Activated CD4-positive, alpha-beta T cell treated with anti-CD3 and anti-CD28 coated beads, Interleukin-2, amount 50 U/mL, for 1 hour (primary cell): ENCODE measurements at regions not wholly inside any gene's neighbourhood (a gene's known extent, or its start where the extent isn't known, plus 50 kb on each side); places are given as distances from the start of the nearest gene placed in this dataset.

ENCODE experiments used
- DNase-seq: peaks from one replicate; pipeline ENCODE4 v3.0.0-alpha.2; 2020

DNA sequence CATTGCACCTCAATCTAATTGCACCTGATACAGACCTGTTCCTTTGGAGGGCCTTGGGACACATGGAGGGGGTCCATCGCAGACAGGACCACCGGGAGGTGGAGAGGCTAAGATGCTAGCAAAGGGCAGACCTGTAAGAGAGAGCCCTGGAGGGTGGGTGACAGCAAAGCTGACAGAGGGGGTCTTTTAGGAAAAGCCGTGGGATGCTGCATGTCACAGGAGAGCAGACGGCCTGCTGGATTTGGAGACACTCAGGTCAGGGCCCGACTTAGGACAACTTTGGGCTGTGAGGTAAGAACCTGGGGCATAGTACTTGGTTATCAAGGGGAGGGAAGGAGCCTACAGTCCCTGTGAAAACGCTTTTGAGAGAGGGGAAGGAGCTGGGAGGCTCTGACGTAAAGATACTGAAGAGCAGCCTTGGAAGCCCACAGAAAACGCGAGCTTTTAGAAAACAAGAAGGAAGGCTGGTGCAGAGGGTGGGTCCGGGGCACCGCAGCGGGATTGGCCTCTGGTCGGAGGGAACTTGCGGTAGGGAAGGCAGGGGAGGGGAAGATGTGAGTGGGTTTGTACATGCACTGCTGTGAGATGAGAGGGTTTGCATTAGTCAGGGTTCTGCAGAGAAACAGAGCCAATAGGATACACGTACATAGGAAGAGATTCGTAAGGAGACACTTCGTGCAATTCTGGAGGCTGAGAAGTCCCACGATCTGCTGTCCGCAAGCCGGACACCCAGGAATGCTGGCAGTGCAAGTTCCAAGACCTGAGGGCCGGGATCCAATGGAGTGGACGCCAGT is 868.5 kb downstream of the TBC1D22A start:
- no peak for DNase-seq

DNA sequence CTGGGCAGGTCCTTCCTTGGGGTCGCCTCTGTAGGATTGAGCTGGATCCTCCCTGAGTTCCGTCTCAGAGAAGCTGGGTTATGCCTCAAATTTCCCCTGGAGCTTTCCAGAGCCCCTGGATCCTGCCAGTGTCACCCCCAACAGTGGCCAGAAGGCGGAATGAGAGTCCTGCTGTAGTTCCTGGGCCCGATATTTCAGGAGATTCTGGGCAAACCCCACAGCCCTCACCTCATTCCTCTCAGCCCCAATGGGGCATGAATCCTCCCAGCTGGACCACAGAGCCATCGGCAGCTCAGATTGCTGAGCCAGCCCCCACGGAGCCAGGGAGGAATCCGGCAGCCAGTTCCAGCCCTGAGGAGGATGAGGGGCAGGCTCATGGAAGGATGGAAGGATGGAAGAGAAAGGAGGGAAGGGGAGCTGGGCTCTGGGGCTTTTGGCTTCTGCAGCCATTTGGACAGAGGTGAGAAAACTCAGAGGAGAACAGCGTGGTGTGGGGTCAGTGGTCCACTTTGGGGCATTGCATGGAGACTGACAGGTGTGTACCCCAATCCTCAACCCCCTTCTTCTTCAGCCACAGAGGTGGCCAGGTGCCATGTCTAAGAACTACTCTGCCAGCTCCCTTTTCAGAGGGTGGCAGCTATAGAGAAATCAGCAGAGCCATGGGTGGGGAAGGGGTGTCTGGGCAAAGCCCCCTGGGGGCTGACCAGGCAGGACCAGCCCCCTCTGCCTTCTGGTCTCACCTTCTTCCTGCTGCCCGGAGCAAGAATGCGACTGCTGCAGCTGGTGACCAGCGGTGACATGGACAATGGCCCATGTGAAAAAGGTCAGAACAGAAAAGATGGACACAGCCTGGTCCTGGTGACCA is 867.6 kb downstream of the TBC1D22A start:
- no peak for DNase-seq

DNA sequence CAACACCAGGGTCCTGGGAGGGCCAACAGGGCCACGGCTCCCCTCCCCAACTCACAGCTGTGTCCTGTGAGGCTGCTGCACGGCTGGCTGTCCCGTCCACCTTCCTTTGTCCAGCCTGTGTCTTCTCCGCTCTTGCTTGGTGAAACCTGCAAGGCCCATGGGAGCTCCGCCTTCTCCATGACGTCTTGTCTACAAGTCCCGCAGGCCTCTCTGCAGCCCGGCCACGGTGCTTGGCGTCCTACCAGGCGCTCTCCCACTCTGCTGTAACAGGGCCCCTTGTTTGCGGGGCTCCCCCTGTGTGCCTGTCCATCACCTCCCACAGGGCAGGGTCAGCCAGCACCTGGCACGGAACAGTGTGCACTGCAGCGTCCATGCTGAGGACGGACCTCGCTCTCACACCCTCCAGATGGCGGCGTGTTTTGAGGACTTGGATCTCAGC is 866.8 kb downstream of the TBC1D22A start:
- DNase-seq, result no peak

DNA sequence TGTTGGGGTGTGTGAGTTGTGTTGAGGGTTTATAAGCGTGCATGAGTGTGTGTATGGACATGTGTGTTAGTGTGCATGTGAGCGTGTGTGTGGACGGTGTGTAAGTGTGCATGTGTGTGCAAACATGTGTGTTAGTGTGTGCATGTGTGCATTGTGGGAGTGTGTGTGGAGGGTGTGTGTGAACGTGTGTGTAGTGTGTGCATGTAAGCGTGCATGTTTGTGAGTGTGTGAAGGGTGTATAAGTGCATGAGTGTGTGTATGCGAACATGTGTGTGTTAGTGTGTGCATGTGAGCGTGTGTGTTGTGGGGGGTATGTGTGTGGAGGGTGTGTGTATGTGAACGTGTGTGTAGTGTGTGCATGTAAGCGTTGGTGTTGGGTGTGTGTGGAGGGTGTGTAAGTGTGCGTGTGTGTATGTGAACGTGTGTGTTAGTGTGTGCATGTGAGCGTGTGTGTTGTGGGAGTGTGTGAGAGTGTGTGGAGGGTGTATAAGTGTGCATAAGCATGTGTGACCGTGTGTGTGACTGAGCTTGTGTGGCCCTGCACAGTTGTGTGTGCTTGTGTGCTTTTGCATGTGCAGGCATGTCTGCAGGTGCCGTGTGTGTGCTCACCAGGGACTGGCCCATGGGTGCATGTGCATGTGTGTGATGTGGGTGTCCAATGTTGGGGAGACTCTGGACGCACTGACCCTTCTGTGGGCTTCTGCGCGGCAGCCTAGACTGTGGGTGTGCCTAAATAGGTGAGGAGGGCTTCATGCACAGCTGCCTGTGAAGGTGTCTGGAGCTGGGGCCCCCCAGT is 866.2 kb downstream of the TBC1D22A start:
- DNase-seq, result no peak

DNA sequence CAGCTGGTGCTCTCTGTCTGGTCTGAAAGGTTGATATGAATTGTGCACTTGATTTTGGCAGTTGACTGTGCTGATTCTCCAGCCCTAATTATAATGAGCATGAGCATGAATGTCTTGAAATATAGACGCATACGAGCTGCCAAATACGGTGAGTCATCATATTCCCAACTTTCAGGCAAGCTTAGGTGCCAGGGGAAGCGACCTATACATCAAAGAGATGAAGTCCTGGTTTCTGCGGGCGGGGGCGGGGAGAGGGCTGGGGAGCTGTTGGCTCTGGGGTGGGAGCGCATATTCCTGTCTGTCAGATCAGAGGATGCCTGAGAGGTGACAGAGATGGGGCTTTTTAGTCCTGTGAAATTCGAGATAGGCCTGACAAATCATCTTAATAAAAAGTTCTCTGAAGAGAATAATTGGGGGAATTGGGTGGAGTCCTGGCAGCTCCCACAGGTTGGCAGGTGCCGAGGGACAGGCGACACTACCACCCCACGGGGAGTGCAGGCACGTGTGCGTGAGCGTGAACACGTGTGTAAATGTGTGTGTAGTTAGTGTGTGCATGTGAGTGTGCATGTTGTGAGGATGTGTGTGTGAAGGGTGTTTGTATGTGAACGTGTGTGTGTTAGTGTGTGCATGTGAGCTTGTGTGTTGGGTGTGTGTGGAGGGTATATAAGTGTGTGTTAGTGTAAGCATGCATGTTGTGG is 865.3 kb downstream of the TBC1D22A start:
- no peak for DNase-seq

DNA sequence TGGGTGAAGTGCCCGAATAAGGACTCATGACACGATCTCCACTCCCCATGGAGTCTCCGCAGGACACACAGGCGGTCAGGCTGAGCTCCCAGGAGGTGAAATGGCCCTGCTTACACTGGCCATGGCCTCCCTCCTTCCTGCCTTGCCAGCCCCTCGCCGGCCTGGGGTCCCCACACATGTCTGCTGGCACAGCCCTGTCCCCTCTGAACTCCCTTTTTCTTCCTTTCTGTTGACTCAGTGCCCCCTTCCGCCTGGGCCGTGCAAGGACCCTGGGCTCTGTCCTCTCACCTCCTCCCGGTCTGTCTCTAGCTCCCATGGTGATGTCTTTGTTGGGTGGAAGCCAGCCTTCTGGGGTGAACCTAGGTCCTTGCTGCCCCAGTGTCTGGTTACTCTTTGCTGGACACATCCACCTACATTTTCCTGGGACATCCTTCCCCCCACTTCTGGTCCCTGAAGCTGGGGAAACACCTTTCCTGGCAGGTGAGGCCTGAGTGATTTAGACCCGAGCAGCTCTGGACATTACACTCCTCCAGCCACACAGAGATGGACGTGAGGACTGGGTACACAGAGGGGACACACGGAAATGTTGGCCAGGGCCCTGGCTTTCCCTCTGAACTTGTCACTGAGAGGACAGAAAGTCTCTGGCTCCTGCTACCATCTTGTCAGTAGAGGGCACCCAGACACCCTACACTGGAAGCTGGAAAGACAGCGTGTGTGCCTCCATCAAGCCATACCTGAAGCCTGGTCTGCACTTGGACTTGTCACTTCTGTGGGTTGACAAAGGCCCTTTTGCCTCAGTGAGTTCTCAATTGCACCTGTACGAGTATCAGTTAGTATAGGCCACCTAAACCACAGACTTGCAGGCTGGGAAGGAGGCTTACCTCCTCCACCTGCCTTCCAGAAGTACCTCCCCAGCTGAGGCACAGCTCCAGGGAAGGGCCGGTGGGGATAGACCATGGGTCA is 864.3 kb downstream of the TBC1D22A start:
- DNase-seq, result no peak

DNA sequence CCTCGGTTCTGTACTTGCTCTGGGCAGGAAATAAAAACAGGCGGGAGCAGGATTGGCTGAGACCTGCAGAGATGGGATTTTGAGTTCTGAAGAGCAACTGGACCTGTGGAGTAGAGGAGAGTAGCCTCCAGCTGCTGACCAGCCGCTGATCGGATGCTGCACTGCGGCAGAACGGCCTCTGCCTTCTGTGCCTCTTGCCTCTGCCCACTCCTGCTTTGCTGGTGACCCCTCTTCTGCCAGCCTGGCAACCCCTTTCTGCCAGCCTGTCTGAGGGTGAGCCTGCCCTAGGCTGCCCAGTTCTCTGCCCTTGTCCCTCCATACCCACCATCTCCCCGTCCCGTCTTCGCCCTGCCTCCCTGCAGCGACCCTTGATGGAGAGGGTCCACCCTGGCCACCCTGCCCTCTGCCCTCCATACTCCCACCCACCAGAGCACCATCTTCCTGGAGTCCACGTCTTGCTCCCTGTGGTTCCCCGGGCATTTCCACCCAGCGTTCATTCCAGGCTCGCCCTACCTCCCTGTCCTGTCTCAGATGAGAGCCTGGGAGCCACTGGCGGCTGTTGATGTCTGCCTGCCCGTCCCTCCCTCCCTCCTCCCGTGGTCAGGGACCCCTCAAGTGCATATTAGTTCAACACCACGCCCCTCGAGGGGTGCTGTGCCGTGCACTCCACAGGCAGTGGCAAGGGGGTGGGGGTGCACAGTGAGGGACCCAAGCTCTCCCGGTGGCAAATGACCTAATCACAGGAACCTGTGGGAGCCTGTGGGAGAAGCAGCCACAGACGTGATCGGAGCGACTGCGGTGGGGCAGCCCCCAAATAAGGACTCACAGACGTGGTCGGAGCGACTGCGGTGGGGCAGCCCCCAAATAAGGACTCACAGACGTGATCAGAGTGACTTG is 863.3 kb downstream of the TBC1D22A start:
- no peak for DNase-seq

DNA sequence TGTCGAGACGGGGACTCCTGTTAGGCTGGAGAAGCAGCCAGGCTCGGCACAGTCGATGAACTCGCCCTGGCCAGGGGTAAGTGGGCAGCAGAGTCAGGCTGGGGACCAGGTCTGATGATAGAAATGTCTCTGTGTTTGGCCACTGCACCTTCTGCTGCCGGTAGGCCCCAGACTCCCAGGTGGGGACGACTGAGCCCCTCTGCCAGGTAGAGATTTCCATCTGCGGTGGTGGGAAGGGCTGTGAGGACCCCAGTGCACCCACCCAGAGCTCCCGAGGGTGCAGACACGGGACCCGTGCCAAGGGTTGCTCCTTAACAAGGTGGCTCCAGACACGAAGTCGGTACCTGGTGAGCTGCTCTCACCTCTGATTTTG is 862.5 kb downstream of the TBC1D22A start:
- DNase-seq, result no peak

DNA sequence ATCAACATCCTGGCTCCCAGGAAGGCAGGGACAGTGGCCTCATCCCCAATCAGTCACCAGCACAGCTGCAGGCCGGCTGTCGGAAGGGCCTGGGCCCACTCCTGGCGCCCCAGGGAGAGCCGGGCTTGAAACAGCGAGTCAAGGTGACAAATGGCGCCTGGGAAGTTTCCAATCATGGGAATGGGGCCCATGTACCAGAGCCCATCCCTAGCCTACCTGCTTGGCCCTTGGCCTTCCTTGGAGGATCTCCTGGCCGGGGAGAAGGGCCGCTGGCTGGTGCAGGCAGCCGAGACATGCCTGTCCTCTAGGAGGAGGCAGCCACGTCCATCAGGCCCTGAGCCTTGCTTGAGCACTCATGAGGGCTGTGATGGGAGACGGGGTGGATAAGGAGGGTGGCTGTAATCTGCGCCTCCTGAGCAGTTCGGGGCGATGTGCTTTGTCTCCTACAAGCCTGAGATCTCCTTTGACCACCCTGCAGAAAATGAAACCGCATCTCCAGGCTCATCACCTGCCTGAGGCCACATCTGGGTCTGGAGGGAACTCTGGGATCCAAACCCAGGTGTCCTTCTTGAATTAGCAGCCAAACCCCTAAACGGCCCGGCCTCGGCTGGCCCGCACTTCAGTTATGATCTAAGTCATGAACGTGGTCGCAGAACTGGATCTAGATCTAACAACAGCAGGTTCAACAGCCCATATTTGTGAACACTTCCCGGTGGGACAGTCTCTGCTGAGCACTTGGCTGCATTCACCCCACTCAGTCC is 862.0 kb downstream of the TBC1D22A start:
- no peak for DNase-seq

DNA sequence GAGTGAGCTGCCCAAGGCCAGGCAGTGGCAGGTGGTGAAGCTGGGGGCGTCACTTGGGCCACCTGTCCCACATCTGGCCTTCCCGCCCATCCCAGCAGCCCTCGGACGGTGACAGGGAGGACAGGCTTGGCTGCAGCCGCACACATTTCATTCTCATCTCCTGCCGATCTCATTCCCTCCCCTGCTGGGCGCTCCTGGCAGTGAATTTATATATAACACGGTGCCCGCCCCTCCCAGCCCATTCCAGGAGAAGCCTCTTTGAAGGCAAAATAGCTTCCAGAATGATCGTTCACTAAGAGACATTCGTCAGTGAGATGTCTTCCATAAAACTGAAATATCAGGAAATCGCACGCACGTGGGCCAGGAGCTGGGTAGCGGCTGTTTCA is 861.3 kb downstream of the TBC1D22A start:
- no peak for DNase-seq

DNA sequence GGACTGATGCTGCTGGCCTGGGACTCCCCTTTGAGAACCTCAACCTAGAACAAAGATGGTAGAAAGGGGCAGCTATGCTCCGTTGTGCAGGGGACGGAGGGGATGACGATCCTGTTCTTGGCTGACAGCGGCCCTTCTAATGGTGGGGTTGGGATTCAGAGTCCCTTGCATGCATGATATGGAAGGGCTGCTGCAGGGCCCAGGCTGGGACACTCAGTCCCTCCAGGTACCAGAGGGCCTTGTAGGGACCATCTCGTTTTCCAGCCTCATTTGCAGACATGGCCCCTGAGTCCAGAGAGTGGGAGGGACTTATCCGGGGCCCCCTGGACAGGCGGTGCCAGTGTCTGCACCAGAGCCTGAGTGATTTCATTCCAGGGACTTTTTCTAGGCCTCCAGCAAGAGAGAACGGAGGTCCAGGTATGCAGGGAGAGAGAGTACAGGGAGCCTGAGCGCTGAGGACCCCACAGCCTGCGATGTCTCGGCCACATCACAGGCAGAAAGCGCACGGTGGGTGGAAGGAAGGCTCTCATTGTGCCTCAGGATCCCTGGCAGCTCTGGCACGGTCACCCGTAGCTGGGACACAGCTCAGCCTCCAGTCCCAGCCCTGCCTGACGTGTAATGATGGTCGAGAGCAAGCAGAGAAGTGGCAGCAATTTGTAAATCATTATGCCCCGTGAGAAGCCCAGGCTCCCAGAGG is 860.8 kb downstream of the TBC1D22A start:
- DNase-seq, result no peak

DNA sequence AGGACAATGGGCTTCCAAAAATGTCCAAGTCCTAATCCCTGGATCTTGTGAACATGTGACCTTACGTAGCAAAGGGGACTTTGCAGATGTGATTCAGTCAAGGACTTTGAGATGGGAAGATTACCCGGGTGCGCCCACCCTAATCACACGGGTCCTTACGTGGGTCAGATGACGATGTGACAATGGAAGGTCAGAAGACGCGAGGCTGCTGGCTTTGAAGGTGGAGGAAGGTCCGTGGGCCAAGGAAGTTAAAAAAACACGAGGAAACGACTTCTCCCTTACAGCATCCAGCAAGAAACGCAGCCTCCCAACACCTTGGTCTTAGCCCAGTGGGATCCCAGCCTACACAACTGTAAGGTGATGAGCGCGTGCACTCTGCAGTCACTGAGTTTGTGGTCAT is 860.1 kb downstream of the TBC1D22A start:
- no peak for DNase-seq

DNA sequence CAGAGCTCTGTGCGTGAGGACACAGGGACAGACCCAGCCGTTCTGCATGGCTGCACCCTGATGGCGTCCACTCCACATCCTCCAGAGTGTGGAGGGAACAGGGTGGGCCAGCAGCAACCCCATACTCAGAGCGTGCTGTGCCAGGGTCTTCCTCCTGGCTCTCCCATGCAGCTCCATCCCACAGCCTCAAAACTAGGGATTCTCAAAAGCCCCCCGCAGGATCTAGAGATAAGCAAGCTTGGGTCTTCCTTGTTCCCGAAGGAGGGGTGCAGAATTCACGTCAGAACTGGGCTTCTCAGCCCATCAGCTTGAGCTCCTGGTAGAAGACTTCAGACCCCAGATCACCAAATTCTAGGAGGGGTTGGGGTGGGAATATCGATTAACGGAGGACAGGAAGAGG is 858.8 kb downstream of the TBC1D22A start:
- no peak for DNase-seq

DNA sequence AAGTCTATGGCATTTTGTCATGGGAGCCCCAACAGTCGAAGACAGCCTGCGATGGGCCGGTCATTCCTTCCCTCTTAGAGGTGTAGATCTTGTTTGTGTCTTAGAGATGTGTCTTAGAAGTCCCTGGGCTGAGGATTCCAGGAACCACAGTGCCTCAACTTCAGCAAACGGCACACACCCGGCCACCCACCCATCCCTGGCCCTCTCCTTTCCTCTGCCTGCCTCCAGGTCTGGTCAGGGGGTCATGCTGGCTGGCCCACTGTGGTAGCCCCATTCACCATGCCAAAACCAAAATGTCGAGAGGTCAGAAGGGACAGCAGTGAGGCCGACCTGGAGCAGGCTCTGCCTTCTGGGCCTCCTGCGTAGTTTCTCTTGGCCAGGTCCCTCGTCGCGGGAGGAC is 857.9 kb downstream of the TBC1D22A start:
- no peak for DNase-seq

DNA sequence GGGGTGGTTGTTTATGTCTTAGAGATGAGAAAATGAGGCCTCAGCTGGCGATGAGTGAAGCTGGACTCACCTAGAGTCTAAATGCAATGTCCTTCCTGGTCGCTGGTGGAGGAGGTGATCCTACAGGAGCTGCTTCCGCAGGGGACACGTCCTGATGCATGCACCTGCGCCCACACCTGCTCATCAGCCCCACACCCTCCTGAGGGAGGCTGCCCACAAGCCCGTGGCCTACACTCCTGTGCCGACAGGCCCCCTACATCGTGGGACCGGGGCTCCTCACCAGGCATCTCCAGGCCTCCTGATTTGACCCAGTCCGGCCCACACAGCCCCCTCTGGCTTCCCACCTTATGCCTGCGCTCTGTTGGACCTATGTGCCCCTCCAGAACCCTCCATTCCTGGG is 857.2 kb downstream of the TBC1D22A start:
- no peak for DNase-seq

DNA sequence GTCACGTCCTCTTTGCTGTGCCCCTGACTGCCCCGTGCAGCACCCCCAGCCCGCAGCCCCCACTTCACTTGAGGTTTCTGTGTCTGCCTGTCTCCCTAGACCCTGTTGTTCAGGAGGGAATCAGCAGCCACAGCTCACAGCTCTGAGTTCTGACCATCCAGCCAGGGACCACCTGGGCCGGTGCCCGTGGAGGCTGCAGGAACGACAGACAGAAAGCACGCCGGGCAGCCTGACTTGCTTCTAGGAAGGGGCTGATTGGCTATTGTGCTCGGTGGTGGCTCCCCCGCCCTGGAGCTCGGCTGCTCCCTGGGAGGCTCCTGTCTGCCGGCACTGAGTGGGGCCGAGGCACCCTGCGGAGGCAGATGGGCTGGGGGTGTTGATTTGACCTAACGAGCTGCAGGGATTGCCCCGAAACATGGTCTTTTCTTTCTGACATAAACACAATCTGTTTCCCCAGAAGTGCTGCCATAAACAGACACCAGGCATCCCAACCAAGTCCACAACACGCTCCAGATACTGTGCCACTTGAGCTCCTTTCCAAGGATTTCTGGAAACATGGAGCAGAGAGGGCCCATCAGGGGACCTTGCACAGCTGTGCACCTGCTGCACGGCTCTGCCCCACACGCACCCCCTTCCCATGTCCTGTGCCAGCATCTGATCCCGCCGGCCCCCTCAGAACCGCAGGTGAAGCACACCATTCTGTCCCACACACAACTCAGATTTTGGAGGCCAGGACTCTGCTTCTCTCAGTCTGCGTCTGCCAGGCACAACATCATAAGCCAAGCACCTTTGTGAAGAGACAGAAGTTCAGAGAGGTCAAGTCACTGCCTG is 855.9 kb downstream of the TBC1D22A start:
- no peak for DNase-seq

DNA sequence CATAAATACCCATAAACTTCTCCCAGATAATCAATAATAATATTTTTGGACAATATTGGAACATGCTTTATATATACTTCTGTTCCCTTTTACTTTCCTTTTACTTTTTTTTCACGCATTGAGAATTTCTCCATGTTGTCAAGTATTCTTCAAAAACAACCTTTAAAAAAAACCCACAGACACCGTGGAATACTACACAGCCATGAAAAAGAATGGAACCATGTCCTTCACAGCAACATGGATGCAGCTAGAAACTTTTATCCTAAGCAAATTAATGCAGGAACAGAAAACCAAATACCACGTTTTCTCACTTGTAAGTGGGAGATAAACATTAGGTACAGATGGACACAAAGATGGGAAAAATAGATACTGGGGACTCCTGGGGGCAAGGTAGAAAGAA is 854.7 kb downstream of the TBC1D22A start:
- DNase-seq, result no peak

DNA sequence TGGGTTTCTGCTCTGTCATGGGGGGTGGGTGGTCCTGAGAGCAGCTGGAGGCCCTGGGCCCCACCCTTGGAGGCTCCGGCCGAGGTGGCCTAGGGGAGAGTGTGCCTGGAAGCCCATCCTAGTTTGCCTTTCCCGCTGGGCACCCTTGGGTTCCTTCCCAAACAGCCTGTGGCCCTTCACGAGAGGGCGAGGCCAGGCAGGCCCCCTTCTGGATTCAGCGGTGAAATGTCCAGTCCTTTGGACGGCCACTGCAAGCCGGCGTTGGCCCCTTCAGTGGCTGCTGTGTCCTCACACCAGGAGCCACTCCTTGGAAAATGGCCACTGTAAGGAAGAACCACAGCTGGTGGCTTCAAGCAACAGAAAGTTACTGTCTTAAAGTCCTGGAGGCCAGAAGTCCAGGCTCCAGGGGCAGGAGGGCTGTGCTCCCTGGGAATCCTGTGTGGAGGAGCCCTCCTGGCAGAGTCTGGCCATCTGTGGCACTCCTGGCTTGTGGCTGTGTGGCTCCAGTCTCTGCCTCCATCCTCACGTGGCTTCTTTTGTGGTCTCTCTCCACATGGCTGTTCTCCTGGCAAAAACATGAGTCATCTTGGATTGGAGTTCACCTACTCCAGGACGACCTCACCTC is 854.1 kb downstream of the TBC1D22A start:
- no peak for DNase-seq
